HL-60 (cell line): ENCODE measurements at regions not wholly inside any gene's neighbourhood (a gene's known extent, or its start where the extent isn't known, plus 50 kb on each side); places are given as distances from the start of the nearest gene placed in this dataset.

Source experiments
- CTCF ChIP-seq: IDR thresholded peaks from one replicate; pipeline ENCODE4 v1.5.1; 2011; ENCODE audit warnings: low read length, control low read depth, inconsistent platforms; ENCODE audit not compliant: insufficient read depth
- GABPA ChIP-seq: IDR thresholded peaks from 2 replicates; pipeline ENCODE4 v1.6.1; 2012; ENCODE audit warnings: low read depth
- POLR2AphosphoS5 ChIP-seq: IDR thresholded peaks from 2 replicates; pipeline ENCODE4 v1.6.1; 2012; ENCODE audit warnings: low read depth
- REST ChIP-seq: IDR thresholded peaks from 2 replicates; pipeline ENCODE4 v1.6.1; 2012; ENCODE audit warnings: low read depth; ENCODE audit not compliant: insufficient replicate concordance
- SPI1 ChIP-seq: IDR thresholded peaks from 2 replicates; pipeline ENCODE4 v1.6.1; 2012; ENCODE audit warnings: low read depth, mild to moderate bottlenecking, borderline replicate concordance

GRCh38 chrX:35244088-35244741, 301.6 kb downstream of the FAM47B start:
- TF ChIP-seq POLR2AphosphoS5 (no peak), CTCF (no peak), SPI1 (no peak), GABPA (no peak), REST (no peak)
